HG02885 (cell line): ENCODE measurements at regions not wholly inside any gene's neighbourhood (a gene's known extent, or its start where the extent isn't known, plus 50 kb on each side); places are given as distances from the start of the nearest gene placed in this dataset.

Experiments
- ATAC-seq: cut with Tn5 transposase; IDR thresholded peaks from one replicate; pipeline ENCODE4 v1.9.1; 2021; ENCODE audit warnings: mild to moderate bottlenecking; ENCODE audit not compliant: unreplicated experiment, poor library complexity

DNA sequence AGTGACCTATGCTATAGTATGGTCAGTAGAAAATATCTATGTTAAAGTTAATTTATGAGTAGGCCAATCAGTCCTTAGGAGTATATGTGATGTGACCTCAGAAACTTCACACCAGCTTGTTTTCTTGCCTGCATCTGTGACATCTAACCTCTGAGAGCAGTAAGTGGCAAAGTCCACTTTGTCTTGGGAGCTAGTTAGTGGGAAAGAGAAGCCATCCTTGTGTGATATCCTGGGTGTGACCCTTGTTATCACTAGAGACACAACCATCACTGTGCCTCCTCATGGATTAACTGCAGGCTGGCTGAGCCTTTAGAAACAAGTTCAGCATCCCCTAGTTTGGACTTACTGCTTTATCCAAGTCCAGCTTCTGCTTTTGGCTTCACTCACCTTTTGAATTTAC, 170.6 kb upstream of the STXBP6 start:
- no peak for ATAC-seq

DNA sequence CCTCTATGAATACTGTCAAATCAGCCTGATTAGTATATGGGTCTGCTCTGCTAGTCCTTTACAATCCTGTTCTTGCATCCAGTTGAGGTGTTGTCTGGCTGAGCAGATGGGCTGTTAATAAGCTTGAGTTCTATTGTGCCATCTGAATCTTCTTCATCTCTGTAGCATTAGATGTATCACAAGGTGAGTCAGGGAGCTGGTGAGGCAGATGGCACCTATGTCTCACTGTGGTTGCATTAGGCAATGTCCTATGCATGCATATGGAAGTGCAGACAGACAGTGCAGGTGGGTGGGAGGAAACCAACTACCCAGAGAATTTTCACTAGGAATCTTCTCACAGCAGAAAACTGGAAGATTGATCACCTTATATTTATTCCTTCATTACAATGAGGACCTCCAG, 165.7 kb upstream of the STXBP6 start:
- no peak for ATAC-seq

DNA sequence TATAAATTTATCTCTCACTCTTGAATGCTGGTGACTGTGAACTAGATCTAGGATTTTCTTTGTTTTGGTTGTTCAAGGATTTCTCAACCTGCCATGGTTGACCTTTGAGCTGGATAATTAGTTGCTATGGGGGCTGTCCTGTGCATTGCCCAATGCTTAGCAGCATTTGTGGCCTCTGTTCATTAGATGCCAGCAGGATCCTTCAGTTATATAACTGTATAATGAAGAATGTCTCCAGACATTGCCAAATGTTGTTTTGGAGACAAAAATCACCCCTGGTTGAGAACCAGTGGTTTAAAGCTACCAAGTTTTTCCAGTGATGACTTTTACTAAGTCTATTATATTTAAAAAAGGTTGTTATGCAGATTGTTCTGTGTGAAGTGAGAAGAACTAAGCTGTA, 147.9 kb upstream of the STXBP6 start:
- ATAC-seq, result no peak

DNA sequence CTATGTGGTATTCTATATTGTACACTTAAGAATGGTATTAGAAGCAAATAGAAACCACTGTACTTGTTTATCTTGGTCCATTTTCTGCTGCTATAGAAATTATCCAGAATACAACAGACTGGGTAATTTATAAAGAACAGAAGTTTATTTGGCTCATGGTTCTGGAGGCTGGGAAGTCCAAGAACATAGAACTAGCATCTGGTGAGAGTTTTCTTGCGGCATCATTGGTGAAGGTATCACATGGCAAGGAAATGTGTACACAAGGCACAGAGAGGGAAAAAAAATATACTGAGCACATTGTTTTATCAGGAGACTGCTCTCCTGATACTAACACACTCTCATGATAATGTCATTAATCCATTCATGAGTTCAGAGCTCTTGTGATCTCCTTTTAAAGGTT, 130.3 kb upstream of the STXBP6 start:
- no peak for ATAC-seq

DNA sequence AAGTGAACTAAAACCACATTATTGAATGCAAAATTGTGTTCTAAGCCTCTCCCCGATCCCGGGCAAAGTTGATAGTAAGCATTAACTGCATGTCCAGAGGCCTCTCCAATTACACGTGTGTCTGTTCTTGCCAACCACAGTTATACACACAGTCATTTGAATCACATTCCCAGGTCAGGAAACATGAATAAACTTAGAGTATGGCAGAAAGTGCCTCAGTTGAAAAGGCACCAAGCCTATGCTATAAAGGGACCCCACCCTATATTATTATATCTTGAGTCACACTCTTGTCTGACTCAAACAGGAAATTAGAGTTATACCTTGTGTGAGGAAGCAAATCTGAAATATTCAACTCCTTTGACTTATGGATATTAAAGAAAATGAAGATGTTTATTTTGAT, 128.3 kb upstream of the STXBP6 start:
- ATAC-seq, result no peak

DNA sequence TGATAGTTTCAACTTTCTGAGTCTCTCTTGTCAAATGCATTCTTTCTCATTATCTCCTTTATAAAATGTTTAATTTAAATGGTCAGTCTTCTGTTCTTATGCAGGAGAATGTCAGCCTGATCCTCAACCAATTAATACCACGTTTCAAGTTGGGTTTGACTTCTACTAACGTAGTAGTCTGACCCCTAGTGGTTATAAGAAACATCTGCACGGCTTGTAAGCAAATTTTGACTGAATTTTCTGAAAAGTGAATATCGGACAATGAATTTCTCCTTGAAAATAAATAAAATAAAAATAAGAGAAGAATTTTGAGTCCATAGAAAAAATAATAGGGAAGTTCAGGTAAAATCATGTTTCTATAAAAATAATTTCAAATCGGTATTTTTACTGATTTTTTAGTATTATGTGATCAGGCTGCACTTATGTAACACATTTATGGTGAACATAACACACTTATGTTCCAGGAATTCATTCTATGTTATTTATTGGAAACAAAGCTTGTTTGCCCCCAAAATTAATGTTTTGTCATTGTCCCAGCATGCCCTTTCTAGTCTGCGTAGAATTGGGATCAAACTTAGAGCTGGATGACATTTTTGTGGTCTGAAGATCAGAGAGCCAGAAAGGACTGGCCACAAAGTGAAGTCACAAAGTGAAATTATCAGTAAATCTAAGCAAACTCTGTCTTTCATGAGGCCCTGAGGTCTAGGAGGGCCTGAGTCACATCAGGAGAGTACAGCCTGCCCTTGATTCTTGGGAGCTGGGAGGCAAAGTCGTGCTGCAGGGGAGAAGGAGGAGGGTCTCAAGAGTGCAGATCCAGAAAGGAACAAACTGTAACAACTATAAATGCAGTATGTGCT, 101.2 kb upstream of the STXBP6 start:
- ATAC-seq, result peak; percentile 75

DNA sequence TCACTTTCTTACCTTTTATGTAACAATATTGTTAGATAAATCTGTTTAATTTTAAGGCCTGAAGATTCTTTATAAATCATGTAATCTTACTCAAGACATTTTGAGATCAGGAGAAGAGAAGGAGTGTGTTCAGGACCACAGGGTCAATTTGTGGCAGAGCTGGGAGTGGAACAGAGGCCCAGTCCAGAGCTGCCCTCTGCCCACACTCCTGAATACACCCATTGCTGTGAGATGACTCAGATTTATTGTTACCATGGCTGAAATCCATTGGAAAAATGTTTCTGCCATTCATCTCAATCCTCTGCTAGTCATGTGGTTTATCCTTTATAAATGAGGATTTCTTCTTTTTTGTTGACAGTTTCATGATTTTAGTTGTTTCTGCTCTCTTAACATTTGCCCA, 100.5 kb upstream of the STXBP6 start:
- ATAC-seq, result no peak

DNA sequence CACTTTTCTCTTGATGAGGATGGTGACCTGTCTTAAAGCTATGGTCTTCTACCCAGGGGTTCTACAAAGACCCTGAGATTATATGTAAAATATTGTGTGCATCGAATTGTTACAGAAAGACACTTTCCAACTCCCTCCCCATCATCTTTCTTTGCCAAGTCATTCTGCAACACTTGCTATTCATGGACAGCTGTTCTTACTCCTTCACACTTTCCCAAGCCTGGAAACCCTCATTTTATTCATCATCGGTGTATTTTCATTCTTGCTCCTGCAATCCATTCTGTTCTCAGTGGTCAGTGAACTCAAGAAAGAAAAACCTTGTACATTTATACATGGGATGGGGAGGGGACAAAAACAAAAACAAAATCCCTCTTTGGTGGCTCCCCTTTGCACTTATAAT, 90.5 kb upstream of the STXBP6 start:
- no peak for ATAC-seq

DNA sequence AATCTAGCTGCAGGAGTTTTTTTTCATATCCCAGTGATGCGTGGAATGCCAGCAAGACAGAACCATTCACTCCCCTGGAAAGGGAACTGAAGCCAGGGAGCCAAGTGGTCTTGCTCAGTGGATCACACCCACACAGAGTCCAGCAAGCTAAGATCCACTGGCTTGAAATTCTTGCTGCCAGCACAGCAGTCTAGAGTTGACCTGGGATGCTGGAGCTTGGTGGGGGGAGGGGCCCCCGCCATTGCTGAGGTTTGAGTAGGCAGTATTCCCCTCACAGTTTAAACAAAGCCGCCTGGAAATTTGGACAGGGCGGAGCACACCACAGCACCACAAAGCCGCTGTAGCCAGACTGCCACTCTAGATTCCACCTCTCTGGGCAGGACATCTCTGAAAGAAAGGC, 86.9 kb upstream of the STXBP6 start:
- ATAC-seq, result no peak

DNA sequence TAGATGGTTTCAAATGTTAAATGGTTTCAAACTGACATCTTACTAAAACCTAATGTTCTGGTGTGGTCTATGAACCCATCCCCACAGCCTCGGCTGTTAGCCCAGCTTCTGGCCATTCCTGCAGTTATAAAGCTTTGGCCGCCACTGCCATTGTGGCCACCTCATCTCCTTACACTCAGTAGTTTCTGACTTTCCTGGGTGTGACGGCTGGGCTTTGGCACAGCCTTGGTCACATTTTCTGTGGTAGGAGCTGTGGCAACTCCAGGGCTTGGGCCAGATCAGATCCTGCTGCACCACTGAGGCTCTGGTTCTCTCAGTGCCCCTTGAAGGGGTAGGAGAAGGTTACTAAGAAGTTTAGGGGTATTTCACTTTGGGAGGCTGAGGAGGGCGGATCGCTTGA, 84.2 kb upstream of the STXBP6 start:
- ATAC-seq, result no peak

DNA sequence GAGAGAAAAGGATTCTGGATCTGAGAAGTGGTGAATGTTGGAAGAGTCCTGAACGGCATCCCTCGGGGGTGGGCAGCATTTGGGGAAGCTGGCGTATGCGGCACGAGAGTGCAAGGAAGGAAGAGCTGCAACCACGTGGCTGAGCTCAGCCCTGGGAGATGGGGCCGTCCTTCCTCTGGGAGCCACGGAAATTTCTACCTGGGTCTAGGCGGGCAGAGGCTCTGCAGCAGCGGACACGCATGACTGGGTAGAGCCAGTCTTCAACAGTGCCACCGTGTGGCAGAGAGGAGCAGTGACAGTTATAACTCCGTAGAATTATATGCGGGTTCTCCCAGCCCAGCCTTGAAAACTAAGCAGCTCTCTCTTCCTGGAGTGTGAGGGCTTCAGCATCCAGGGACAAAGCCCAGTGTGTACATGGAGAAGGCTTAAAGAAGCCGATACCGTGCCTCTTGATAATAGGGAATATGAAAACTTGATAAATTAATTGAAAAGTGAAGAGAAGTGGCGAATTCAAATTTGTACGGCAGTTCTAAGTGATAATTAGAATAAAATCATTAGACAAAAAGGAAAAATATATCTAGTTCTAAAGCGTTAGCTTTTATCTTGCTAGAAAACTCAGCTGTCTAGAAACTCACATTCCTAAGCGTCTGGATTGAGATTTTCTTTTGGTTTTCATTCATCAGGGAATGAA, 82.9 kb upstream of the STXBP6 start:
- ATAC-seq, result peak; percentile 94

DNA sequence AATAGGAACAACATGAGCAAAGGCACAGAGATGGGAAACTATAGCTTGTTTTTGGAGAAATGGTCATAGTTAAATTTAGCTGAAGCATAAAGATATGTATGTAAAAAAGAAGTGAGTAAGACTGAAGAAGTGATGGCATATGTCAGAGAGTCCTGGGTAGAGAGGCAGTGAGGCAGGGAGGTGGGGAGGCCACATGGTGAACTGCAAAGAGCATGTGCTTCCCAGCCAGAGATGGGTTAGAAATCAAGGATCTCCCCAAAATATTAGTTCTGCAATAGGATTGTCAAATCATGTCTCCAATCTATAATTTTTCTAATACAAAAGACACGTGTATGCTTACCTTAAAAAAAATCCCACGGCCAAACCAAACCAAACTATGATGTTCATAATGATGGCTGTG, 82.1 kb upstream of the STXBP6 start:
- ATAC-seq, result no peak

DNA sequence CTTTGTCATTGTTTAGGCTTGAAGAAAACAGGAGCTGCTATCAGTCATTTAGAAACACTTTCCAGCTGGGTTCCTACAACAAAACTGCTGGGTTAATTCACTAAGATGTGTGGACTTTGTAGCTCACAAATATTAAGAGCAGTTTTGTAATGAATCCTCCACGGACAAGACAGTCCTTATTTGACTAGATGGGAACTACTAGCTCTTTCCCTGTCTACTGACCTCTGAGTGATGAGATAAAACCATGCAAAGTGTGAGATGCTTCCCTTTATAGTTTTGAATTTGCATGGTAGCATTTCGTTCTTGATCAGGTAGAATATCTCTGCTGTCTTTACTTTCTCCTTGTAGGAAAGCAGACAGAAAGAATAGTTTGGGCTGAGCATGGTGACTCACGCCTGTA, 72.9 kb upstream of the STXBP6 start:
- no peak for ATAC-seq

DNA sequence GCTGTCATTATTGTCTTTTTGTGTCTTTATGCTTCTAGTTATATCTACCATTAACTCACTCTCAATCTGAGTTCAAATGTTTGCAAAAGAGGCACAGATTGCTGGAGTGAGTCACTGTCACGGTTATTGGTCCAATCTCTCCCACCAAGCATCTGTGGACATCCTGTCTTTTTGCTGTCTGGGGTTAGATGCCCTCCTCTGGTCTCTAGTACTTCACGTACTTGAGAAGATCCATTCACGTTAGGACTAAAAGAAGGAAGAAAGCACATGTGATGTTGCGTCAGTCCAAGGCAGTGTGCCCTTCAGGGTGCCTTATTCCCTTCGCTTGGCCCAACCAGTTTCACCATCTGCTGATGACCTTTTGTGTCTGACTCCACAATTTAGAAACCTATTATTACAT, 72.3 kb upstream of the STXBP6 start:
- no peak for ATAC-seq

DNA sequence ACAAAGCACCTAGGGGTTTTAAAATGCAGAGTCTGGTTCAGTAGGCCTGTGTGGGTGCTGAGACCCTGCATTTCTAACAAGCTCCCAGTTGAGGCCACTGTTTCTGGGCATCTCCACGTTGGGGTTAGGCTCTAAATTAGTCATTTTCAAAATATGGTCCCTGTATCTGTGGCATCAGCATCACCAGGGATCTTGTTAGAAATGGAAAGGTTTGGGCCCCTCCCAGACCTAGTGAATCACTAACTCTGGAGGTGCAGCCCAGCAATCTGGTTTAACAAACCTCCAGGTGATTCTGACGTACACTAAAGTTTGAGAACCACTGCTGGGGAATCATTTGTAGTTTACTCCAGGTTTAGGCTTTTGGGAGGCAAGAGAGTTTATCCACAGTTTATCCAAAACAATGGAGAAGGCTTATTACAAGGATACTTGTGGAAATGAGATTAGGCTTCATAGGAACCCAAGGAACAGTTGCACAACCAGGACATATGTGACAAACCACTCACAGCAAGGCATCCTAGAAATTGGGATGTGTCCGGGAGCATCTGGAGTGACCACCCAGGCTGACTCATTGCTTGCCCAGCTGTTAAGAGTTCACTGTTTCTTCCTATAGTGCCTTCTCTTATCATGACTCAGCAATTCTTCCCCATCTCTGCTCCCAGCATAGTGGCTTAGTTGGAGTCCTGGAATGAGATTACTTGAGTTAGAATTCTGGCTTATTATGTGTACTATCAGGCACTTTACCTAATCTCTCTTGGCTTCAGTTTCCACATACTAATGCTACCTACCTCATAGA, 71.6 kb upstream of the STXBP6 start:
- ATAC-seq, result no peak

DNA sequence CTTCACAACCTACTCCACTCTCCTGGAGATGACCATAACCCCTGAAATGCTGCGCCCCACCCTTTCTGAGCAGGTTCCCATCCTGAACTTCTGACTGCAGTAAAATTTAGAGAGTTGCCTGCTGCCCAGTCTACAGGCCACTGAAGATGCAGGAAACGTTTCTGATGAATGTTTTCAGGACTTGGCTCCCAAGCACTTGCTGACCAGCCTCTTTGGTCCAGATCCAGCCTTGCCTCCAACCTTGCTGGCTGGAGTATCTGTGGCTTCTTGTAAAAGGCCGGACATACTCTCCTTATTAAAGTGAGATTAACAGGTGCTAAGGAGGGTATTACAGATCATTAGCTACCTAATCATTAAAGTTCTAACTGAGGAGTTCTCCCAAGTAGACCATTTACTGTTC, 70.3 kb upstream of the STXBP6 start:
- no peak for ATAC-seq

DNA sequence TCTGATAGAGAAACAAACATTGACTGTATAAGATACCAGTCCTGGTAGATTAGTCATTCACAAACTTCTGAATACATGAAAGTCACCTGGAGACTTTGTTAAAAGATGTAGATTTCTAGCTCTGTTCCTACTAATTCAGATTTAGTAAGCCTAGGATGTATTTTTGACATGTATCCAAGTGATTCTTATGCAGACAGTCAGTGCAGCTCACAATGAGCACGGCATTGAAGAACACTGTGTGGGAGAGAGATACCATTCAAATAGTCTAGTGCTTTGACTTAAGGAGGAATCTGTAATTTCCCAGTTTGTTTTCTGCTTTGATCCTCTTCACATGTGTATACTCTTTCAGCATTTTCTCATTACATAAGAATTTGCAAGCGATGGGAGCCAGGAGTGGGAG, 68.7 kb upstream of the STXBP6 start:
- ATAC-seq, result no peak

DNA sequence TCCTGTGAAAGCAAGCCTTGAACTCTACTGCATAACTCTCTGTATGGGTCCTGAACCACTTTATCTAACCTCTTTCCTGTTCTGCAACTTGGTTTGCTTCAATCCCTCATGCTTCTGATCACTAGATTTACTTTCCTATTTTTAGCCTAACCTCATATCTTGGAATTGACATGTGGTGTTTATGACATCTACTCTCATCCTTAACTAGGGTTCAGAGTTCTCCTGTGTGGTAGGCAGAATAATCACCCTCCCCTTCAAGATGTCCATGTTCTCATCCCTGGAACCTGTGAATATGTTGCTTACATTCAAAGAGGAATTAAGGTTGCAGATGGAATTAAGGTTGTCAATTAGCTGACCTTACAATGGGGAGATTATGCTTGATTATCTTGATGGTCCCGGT, 67.4 kb upstream of the STXBP6 start:
- no peak for ATAC-seq

DNA sequence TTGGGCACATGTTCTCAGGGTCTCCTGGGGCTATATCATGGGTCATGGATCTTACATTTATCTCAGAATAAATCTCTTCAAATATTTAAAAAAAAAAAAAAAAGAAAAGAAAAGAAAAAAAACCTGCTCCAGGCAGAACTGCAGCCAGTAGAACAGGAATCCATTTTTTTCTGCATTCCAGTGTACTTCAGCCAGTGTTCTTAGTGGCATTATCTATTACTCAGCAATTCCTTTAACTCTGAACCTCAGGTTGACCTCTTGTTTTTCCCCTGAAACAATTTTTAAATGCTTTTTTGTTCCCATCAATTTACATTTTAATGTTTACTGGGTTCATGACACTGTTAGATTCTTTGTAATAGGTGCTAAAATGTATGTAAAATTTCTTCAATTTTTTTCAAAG, 66.7 kb upstream of the STXBP6 start:
- ATAC-seq, result no peak

DNA sequence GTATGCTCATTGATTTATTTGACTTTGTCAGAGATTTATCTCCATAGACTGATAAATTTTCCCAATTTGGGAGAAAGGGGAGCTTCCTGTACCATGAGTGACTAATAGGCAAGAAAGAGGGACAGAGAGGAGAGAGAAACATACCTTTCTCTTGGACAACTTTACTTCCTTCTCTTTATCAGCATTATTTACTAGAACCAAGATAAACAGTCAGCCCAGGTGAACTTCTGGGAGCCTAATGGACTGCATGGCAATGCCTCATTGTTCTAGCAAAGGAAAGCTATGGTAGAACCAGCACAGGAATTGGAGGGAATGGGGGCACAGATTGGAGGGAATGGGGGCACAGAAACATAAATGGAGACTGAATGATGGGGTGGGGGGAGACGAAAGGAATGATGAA, 63.4 kb upstream of the STXBP6 start:
- no peak for ATAC-seq

DNA sequence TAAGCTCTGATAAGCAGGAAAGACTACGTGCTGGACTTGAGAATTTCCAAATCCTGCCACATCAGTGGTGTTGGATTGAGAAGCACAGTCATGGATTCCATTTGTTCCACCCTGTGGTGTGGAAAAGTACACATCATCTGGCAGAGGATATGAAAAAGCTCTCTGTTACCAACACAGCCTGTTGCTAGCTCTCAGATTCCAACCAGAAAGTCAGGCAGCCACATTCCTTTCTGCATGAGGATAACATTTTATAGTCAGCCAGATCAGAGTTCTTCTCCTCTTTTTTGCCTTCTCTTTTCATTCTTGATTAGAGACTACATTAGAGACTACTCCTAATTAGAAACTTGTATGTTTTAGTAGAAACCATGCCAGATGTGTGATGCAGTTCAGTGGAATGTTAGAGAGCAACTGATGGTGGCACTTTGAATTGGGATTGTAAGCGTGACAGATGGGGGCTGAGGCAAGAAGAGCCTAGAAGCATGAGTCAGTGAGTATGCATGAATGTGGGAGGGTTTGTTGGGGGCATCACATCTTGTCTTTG, 61.2 kb upstream of the STXBP6 start:
- ATAC-seq, result no peak
